HG03354 (cell line): ENCODE measurements at regions not wholly inside any gene's neighbourhood (a gene's known extent, or its start where the extent isn't known, plus 50 kb on each side); places are given as distances from the start of the nearest gene placed in this dataset.

Source experiments
- ATAC-seq: cut with Tn5 transposase; IDR thresholded peaks from one replicate; pipeline ENCODE4 v1.9.1; 2021; ENCODE audit warnings: mild to moderate bottlenecking; ENCODE audit not compliant: unreplicated experiment, poor library complexity, severe bottlenecking

DNA sequence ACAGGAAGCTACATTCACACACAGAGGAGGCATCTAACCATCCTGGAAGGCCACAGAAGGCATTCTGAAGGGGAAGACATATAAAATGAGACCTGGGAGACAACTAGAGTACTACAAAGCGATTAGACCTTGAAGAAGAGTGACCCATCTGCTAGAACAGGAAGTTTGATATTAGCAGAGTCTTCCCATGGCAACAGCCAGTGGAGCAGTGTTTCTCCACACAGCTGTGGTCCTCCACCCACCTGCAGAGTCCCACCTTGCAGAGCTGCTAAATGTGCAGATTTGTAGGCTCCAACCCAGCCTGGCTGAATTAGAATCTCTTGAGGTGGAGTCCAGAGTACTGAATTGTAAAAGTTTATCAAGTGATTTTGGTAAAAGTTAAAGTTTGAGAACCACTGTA lies 267.0 kb downstream of the CETN3 start:
- ATAC-seq: peak; percentile 64

- ATAC-seq: no peak
These were observed 267.6 kb downstream of the CETN3 start for GRCh38 chr5:90141984-90142383.

DNA sequence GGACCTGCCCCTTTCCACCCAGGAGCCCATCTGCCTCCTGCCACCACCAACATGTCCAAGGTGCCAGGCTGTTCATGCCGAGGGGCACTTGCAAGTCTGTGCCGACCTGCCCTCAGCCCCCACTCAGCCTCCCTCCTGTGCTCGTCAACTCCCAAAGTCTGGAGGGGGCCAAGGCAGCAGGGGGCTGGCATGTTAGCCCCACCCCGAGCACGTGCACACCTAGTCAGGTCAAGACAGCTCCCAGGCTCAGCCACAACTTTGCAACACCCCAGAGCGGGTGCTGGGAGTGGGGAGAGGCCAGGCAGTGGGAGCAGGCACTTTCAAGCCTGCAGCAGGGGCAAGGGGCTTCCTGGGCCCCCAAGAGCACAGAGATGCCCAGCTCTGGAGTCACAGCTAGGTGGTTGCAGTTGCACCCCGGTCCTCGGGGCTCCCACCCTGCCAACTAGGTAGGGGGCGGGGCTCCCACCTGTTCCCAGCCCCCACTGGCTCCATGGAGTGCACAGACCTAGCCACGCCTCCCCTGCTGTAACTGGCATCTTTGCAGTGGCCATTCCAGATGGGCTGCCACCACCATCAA lies 272.5 kb downstream of the CETN3 start:
- ATAC-seq: no peak

- no peak for ATAC-seq
These were observed 273.7 kb downstream of the CETN3 start for GRCh38 chr5:90135779-90136378.

DNA sequence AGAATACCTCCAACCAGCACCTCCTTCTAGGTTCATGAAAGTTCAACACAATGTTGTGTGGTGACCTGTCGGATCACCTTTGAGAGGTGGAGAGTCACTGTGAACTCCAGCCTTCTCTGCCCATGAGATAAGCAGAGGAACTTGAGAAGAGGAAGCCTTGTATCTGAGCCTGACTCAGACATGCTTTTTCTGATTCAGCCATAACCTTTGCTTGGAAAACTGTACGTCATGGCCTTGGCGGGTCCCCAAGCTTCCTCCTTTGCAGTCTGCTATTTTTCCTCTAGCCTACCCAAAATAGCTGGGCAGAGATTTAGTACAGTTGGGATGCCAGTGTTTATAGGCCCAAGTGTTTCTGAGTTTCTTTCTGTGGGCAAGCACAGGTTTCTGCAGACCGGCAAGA lies 274.7 kb downstream of the CETN3 start:
- no peak for ATAC-seq

GRCh38 chr5:90134381-90134780 lies 275.2 kb downstream of the CETN3 start:
- no peak for ATAC-seq

- no peak for ATAC-seq
These were observed 275.6 kb downstream of the CETN3 start for GRCh38 chr5:90133941-90134340.

- ATAC-seq: peak; percentile 73
These were observed 278.0 kb downstream of the CETN3 start for GRCh38 chr5:90131383-90132133.

DNA sequence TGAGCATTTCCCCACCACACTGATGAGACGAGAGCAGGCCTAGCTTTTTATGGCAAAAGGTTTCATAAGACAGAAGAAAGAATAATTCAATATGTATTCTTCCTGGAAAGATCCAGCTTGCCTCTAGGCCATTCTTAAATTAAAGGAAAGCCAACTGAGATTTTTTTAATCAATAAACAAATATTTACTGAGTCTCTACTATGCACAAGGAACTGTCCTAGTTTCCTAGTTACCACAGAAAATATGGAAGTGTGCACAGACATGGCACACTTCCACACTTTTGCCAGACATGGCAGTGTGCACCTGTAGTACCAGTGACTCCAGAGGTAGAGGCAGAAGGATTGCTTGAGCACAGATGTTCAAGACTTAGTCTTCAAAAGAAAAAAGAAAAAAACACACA lies 281.0 kb downstream of the CETN3 start:
- no peak for ATAC-seq

DNA sequence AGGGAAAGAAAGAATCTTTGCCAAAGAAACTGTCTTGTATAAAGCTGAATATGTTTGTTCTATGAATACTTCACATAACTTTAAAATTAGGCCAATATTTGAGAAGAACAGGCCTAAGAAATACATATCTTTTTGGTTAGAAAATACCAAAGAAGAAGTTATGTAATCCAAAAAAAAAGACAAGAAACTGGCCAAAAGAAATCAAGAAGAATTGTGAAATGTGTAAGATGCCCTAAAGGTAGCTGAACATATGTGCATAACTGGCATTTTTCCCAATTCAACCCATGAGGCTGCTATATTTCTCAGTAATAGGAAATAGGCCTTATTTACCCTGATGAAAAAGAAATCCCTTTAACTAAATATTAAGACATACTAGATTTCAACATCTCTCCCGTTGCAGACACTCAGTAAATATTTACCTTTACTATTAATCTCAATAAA lies 290.0 kb downstream of the CETN3 start:
- ATAC-seq: no peak

DNA sequence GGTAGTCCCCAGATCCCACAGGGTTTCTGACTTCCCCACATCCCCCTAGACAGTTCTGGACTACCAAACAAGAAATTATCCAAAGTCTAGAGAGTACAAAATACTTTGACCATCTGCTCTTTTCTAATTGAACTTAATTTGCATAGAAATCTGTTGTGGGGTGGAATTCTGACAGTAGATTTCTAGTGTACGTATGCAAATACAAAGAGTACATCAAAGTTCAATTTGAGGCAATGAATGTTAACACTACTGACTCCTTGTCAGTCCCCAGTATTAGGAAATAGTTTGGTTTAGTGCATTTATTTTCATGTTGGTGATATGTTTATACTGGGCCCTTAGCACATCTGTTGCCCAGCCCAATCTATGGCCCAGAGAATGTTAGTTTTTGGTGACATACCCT lies 292.6 kb downstream of the CETN3 start:
- no peak for ATAC-seq

GRCh38 chr5:90113108-90113507 lies 296.4 kb downstream of the CETN3 start:
- no peak for ATAC-seq

DNA sequence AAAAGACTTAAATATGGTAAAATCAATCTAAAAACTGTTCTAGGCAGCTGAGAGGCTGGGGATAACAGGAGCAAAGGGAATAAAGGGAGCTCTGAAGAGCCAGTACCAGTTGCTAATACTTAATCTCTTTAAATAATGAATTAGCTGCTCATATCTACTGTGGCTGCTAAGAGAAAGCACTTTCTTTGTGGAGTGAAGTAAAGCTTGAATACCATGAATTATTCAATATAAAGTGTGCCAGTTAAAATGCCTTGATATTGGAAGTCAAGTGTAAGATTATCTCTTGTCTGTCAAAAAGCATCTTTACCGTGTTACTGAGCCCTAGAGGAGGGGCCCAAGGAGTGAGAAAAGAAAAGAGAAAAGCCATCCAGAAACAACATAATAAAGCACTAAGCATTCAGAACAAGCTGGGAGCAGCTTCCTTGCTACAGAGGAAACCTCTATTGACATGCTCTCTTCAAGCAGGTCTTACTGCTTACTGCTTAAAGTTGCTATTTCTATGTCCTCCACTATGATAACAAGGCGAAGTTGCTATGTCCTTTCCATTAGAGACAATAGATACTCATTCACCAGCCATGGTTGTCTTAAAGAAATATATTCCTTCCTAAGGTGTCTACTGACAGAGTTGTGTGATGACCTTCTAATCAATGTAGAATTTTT lies 297.4 kb downstream of the CETN3 start:
- no peak for ATAC-seq

GRCh38 chr5:90111364-90112032 lies 298.1 kb downstream of the CETN3 start:
- ATAC-seq: no peak

GRCh38 chr5:90109285-90109684 lies 300.3 kb downstream of the CETN3 start:
- no peak for ATAC-seq

GRCh38 chr5:90099099-90099498 lies 310.5 kb downstream of the CETN3 start:
- ATAC-seq: no peak

GRCh38 chr5:90097082-90097477 lies 312.5 kb downstream of the CETN3 start:
- no peak for ATAC-seq

DNA sequence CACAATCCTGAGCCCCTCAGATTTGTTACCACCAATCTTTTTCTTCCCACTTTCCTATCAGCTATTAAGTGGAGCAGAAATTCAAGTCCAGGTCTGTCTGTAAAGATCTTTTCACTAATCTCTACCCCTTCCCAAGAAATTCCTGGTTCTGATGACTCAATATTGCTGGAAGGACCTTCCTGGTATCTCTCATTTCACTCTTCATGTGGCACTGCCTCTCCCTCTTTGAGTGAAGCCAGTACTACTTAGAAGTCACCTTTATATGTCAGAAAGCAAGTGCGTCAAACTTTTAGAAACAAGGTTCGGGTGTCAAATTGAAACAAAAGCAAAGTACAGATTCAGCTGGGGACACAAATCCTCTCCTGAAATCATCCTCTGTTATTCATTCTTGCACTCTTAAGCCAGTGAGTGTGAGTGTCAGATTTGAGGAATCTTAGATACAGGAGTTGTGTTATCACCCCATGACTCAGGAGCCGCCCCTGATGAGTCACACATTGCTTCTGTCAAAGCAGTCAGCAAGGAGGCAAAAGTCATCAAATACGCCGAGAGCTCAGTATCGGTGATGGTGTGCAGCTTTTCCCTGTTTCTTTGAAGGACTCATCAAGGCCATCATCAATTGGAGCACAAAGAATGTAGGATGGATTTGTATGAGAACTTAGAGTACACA lies 313.0 kb downstream of the CETN3 start:
- no peak for ATAC-seq

GRCh38 chr5:90095292-90096060 lies 314.1 kb downstream of the CETN3 start:
- no peak for ATAC-seq
